PC-3 (cell line): ENCODE measurements at regions not wholly inside any gene's neighbourhood (a gene's known extent, or its start where the extent isn't known, plus 50 kb on each side); places are given as distances from the start of the nearest gene placed in this dataset.

ENCODE experiments used
- EZH2phosphoT487 ChIP-seq: fragments of 300-600 bp; sonication (generic); IDR thresholded peaks from 2 replicates; pipeline ENCODE4 v1.6.1; 2018; ENCODE audit warnings: mild to moderate bottlenecking, antibody characterized with exemption, low read length, borderline replicate concordance
- TF ChIP-seq, protein P1 (sequence below): fragments of 300-600 bp; sonication (generic); conservative IDR thresholded peaks from 2 replicates; pipeline ENCODE4 v1.5.1; 2017; ENCODE audit warnings: antibody characterized with exemption, low read depth, mild to moderate bottlenecking, low read length

DNA sequence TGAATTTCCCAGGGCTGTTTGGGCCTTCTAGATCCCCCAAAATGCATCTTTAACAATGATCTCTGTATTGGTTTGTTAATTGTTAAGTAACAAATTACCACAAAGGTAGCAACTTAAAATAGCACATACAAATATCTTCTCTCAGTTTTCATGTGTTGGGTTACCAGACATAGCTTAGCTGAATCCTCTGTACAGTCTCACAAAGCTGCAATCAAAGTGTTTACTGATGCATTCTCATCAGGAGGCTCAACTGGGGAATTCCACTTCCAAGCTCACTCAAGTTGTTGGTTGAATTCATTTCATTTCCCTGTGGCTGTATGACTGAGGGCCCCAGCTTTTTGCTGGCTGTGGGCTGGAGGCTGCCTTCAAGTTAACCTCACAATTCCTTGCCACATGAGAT lies 297.6 kb downstream of the RPLP1 start:
- TF ChIP-seq, protein P1, sequence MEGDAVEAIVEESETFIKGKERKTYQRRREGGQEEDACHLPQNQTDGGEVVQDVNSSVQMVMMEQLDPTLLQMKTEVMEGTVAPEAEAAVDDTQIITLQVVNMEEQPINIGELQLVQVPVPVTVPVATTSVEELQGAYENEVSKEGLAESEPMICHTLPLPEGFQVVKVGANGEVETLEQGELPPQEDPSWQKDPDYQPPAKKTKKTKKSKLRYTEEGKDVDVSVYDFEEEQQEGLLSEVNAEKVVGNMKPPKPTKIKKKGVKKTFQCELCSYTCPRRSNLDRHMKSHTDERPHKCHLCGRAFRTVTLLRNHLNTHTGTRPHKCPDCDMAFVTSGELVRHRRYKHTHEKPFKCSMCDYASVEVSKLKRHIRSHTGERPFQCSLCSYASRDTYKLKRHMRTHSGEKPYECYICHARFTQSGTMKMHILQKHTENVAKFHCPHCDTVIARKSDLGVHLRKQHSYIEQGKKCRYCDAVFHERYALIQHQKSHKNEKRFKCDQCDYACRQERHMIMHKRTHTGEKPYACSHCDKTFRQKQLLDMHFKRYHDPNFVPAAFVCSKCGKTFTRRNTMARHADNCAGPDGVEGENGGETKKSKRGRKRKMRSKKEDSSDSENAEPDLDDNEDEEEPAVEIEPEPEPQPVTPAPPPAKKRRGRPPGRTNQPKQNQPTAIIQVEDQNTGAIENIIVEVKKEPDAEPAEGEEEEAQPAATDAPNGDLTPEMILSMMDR = no peak
- no peak for TF ChIP-seq EZH2phosphoT487
